ENCODE measurements at regions not wholly inside any gene's neighbourhood (a gene's known extent, or its start where the extent isn't known, plus 50 kb on each side); places are given as distances from the start of the nearest gene placed in this dataset.

GRCh38 chr7:17153536-17153935 is 144.9 kb upstream of the AHR start:
- TF ChIP-seq CTCF (optimal IDR thresholded peaks at IDR 0.05 in 1 of 3, IDR thresholded peaks at IDR 0.05 in 1 of 3, conservative IDR thresholded peaks at IDR 0.05 in 1 of 3; ENCODE audit: extremely low read depth in 1 of 3, insufficient read depth in 2 of 3, low read length in 3 of 3) = no peak
- TF ChIP-seq EZH2 (IDR thresholded peaks at IDR 0.05; ENCODE audit: low read length) = no peak

Data from keratinocyte (primary cell).